Thymus (tissue), 11 donors: ENCODE measurements at regions not wholly inside any gene's neighbourhood (a gene's known extent, or its start where the extent isn't known, plus 50 kb on each side); places are given as distances from the start of the nearest gene placed in this dataset.
A peak's percentile ranks its signal among the peaks of the same experiment; 100 is the strongest.
"Not testable (repeated sequence)": the region's sequence is repeated elsewhere in the genome, so short reads cannot be mapped to it uniquely, and the experiment has no call there.

Experiments used
- DNase-seq, 9 donors: peaks; one replicate each; pipeline ENCODE4 v3.0.0-alpha.2; 2013; ENCODE audit warnings: low spot score in 9 of 9, low read depth in 6 of 9, missing footprints in 1 of 9
- H3K27ac ChIP-seq, 2 donors: one replicate each; pipeline ENCODE4 v1.5.1; 2013; ENCODE audit warnings: control low read depth in 1 of 2, low read depth in 1 of 2, low read length in 1 of 2, mild to moderate bottlenecking in 1 of 2, moderate library complexity in 1 of 2
- H3K27me3 ChIP-seq, 2 donors: one replicate each; pipeline ENCODE4 v1.5.1; 2013; ENCODE audit warnings: low read length in 1 of 2; ENCODE audit not compliant: control insufficient read depth in 2 of 2, insufficient read depth in 1 of 2
- H3K36me3 ChIP-seq, 2 donors: one replicate each; pipeline ENCODE4 v1.5.1; 2013; ENCODE audit warnings: low read length in 1 of 2, mild to moderate bottlenecking in 1 of 2, moderate library complexity in 1 of 2; ENCODE audit not compliant: control insufficient read depth in 2 of 2, insufficient read depth in 2 of 2
- H3K4me1 ChIP-seq, 2 donors: one replicate each; pipeline ENCODE4 v1.5.1; 2013; ENCODE audit warnings: low read length in 2 of 2; ENCODE audit not compliant: control insufficient read depth in 2 of 2, insufficient read depth in 2 of 2
- H3K4me3 ChIP-seq, 2 donors: one replicate each; pipeline ENCODE4 v1.5.1; 2013; ENCODE audit warnings: low read length in 2 of 2, control low read depth in 1 of 2, mild to moderate bottlenecking in 1 of 2
- H3K9me3 ChIP-seq, 2 donors: one replicate each; pipeline ENCODE4 v1.5.1; 2013; ENCODE audit warnings: low read length in 1 of 2, mild to moderate bottlenecking in 1 of 2; ENCODE audit not compliant: control insufficient read depth in 2 of 2, insufficient read depth in 1 of 2
- WGBS: extraction: QIAGEN DNeasy Blood & Tissue Kit; methylation state at CpG from one replicate; pipeline ENCODE4 v1.1.7; 2013; 5-methylcytosine and 5-hydroxymethylcytosine counted together
- donor health status: healthy.

DNA sequence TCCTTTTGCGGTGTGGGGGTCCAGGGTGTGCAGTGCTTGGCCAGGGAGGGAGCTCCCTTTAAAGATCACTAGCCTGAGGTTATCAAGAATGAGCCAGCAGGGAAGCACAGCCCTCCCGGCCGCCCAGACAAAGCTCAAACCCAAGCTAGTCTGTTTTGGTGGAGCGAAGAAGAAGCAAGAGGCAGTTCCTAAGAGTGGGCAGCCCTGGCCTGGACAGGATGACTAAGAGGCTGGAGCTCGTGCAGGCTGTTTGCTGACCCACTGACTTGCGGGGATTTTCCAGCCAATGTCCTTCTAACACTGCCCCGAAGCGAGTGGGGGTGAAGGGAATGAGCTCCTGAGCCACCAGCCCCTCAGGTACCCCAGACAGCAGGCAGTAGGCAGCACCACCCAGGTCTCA is 134.4 kb downstream of the COPRS start:
- no peak for DNase-seq
- no peaks in the 10 kb centered on the region for H3K27me3 ChIP-seq
- H3K4me1 ChIP-seq: no peaks in the 10 kb centered on the region
- WGBS: 94% methylated on average over 8 of the region's 8 CpGs
- no peak overlapping the region for H3K4me3 ChIP-seq
- H3K27ac ChIP-seq: no peak overlapping the region
- H3K36me3 ChIP-seq: no peaks in the 10 kb centered on the region
- H3K9me3 ChIP-seq: no peaks in the 10 kb centered on the region

DNA sequence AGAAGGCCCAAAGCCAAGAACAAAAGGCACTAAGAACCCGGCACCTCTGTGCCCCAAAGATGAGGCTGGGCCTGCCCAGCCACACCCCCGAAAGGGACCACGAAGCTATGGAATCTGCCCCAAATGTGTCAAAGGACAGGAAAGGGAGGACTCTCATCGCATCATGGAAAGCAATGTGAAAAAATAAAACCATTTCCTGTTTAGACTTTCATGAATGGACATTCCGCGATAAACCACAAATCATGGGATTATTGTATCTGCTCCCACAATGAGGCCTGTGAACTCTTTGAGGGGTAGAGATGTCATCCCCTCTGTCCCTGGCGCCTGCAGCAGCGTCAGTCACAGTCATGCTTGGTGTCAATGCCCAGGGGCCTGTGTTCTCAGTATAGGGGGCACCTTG is 135.0 kb downstream of the COPRS start:
- 95% methylated on average over 8 of the region's 8 CpGs for WGBS
- Histone ChIP-seq H3K4me3 (no peak overlapping the region), H3K27me3 (no peaks in the 10 kb centered on the region), H3K36me3 (no peaks in the 10 kb centered on the region), H3K4me1 (no peaks in the 10 kb centered on the region), H3K27ac (no peak overlapping the region), H3K9me3 (no peaks in the 10 kb centered on the region)
- no peak for DNase-seq

DNA sequence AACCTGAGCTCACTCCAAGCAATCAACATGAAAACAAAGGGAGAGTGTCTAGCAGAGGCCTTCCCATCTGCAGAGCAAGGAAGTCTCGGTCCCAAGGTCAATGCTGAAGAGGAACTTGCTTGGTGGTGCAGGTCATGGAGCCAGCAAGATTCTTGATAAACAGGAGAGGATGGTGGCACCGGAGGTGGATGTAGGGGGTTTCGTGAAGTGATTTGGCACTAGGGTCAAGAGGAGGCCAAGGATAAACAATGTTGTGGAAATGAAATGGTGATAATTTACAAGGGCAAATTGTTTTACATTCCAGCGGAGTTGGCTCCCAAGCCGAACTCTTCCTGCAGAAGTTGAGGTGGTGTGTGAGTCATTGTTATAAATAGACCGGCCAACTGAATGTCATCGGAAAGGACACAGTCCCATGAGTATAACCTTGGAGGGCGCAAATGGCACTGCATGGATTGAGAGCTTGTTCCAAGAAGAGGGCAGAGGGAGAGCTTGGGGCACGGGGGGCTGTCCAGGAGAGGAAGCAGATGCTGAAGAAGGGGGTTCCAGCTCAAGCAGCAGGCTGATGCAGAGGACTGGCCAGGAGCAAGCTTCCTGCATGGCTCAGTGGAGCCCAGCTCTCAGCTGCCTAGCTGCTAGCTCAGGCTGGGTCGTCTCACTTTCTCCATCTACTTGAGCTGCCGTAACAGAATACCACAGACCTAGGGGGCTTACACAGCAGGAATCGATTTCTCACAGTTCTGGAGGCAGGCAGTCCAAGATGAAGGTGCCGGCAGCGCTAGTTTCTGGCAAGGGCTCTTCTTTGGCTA is 136.6 kb downstream of the COPRS start:
- H3K27ac ChIP-seq: no peak overlapping the region
- no peaks in the 10 kb centered on the region for H3K27me3 ChIP-seq
- H3K9me3 ChIP-seq: no peaks in the 10 kb centered on the region
- H3K4me3 ChIP-seq: no peak overlapping the region
- no peak for DNase-seq
- H3K36me3 ChIP-seq: no peaks in the 10 kb centered on the region
- WGBS: 83% methylated on average over 14 of the region's 14 CpGs
- H3K4me1 ChIP-seq: no peaks in the 10 kb centered on the region

DNA sequence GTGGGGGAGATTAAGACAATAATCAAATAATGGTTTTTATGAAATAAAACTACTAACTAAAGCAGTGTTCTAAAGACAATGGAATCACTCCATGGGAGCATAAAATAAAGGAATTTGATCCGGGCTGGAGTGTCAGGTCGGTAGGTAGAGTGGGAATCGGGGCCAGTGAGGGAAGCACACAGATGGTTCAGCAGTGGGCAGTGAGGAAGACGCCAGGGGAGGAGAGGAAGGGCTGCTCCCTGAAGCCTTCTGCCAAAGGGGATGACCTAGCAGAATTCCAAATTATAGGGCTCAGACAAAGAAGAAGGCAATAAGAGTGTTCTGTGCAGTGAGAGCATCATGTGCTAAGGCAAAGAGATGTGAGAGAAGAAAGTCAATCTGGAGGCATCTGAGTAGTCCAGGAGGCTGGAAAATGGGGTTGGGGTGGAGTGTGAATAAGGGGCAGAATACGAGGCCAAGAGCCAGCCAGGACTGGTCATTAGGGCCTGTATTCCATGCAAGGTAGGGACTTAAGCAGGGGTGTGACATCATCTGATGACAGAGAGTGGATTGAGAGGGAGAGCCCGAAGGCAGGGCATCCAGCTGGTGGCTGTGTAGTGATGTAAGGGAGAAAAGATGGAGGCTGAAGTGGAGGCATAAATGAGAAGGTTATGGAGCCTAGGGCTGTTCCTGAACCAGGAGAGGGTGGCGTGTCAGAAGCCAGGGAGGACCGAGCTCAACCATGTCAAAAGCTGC is 137.6 kb downstream of the COPRS start:
- Histone ChIP-seq H3K27me3 (no peaks in the 10 kb centered on the region), H3K4me3 (no peak overlapping the region), H3K4me1 (no peaks in the 10 kb centered on the region), H3K36me3 (no peaks in the 10 kb centered on the region), H3K9me3 (no peaks in the 10 kb centered on the region), H3K27ac (no peak overlapping the region)
- 90% methylated on average over 8 of the region's 8 CpGs for WGBS
- DNase-seq: no peak

DNA sequence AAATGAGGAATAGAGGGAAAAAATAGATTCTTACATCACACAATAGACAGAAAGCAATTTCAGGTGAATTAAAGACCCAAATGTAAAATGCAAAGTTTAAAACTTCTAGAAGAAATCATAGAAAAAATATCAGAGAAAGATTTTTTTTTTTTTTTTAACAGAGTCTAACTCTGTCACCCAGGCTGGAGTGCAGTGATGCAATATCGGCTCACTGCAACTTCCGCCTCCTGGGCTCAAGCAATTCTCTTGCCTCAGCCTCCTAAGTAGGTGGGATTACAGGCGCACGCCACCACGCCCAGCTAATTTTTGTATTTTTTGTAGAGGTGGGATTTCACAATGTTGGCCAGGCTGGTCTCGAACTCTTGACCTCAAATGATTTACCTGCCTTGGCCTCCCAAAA is 141.8 kb downstream of the COPRS start:
- 98% methylated on average over 6 of the region's 6 CpGs for WGBS
- DNase-seq, H3K36me3 ChIP-seq, H3K9me3 ChIP-seq, H3K4me1 ChIP-seq, H3K4me3 ChIP-seq, H3K27ac ChIP-seq, H3K27me3 ChIP-seq: not testable (repeated sequence)

DNA sequence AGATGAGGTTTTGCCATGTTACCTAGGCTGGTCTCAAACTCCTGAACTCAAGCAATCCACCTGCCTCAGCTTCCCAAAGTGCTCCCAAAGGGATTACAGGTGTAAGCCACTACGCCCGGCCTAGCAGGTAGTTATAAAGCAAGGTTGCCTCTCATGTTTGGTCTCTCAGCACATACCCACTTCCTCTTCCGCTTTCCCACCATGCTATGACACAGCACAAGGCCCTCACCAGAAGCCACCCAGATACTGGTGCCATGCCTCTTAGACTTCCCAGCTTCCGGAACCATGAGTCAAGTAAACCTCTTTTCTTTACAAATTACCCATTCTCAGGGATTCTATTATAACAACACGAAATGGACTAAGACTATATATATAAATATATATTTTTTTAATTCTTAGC is 143.6 kb downstream of the COPRS start:
- Histone ChIP-seq H3K4me3 (no peak overlapping the region), H3K9me3 (no peaks in the 10 kb centered on the region), H3K27ac (no peak overlapping the region), H3K36me3 (no peaks in the 10 kb centered on the region), H3K27me3 (no peaks in the 10 kb centered on the region), H3K4me1 (no peaks in the 10 kb centered on the region)
- peak in 2 of 9 donors; percentile 5 to 20 for DNase-seq
- WGBS: 78% methylated on average over 5 of the region's 5 CpGs

DNA sequence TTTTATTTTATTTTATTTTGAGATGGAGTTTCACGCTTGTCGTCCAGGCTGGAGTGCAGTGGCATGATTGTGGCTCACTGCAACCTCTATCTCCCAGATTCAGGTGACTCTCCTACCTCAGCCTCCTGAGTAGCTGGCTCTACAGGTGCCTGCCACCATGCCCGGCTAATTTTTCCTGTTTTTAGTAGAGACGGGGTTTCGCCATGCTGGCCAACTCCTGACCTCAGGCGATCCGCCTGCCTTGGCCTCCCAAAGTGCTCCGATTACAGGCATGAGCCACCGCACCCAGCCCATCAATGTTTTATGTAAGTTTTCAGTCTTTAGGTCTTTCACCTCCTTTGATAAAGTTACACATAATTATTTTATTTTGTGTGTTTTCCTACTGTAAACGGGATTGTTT is 154.6 kb downstream of the COPRS start:
- Histone ChIP-seq H3K4me1 (no peaks in the 10 kb centered on the region), H3K27me3 (no peaks in the 10 kb centered on the region), H3K4me3 (no peak overlapping the region), H3K9me3 (peaks cover 0 to 3% of the 10 kb centered on the region in 2 donors), H3K36me3 (no peaks in the 10 kb centered on the region), H3K27ac (no peak overlapping the region)
- DNase-seq: no peak
- 83% methylated on average over 10 of the region's 10 CpGs for WGBS

DNA sequence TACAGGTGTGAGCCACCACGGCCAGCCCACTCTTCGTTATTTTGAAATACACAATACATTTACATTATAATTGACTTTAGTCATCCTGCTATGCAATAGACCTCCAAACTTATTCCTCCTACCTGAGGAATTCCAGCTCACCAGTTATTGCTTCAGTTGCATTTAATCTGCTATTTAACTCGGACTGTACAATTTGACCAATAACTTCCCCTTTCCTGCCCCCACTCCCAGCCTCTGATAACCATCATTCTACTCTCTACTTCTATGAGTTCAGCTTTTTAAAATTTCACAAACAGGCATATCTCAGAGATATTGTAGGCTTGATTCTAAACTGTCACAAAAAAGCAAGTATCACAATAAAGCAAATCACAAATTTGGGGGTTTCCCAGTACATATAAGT is 157.0 kb downstream of the COPRS start:
- Histone ChIP-seq H3K27ac (no peak overlapping the region), H3K27me3 (no peaks in the 10 kb centered on the region), H3K9me3 (no peaks in the 10 kb centered on the region), H3K4me1 (no peaks in the 10 kb centered on the region), H3K36me3 (no peaks in the 10 kb centered on the region), H3K4me3 (no peak overlapping the region)
- WGBS: 79% methylated on average over 3 of the region's 3 CpGs
- no peak for DNase-seq

DNA sequence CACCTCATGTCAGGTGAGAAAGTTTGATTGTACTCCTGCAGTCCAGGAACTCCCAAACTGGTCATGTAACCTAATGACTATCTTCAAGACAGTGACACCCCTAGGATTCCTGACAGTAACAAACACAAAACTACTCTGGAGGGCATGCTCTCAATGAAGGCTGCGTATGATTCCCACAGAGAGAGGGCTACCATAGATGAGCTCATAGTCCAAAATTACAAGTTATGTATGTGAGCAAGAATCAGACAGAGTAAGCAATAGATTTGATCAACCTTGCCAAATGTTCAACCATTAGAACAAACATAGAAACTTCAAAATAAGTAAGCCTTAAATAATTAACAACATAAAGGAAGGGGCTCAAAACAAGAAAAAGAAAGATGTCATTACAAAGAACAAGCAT is 158.1 kb downstream of the COPRS start:
- H3K36me3 ChIP-seq: no peaks in the 10 kb centered on the region
- 97% methylated on average over 1 of the region's 1 CpG for WGBS
- no peak overlapping the region for H3K4me3 ChIP-seq
- H3K9me3 ChIP-seq: no peaks in the 10 kb centered on the region
- no peak for DNase-seq
- H3K27ac ChIP-seq: no peak overlapping the region
- H3K4me1 ChIP-seq: no peaks in the 10 kb centered on the region
- H3K27me3 ChIP-seq: no peaks in the 10 kb centered on the region
